ENCODE measurements at regions not wholly inside any gene's neighbourhood (a gene's known extent, or its start where the extent isn't known, plus 50 kb on each side); places are given as distances from the start of the nearest gene placed in this dataset.

- ATAC-seq: no peak
- TF ChIP-seq CTCF (IDR thresholded peaks at IDR 0.05) (no peak), POLR2A (IDR thresholded peaks at IDR 0.05) (no peak)
- Histone ChIP-seq H3K9me3 (peaks cover 0 to under 1% (median 0%) of the 10 kb centered on the region in 12 donors), H3K4me3 (no peak overlapping the region), H3K27me3 (no peaks in the 10 kb centered on the region), H3K27ac (no peak overlapping the region), H3K4me1 (no peaks in the 10 kb centered on the region), H3K36me3 (no peaks in the 10 kb centered on the region)
- intact Hi-C loops (cut with DNase I): no loop called here
- 67 to 77% (median 74%) methylated on average over 1 of the region's 1 CpG for WGBS, 4 donors
- DNase-seq: no peak
These were observed 1560.4 kb upstream of the GBE1 start for GRCh38 chr3:83321891-83322290.

DNA sequence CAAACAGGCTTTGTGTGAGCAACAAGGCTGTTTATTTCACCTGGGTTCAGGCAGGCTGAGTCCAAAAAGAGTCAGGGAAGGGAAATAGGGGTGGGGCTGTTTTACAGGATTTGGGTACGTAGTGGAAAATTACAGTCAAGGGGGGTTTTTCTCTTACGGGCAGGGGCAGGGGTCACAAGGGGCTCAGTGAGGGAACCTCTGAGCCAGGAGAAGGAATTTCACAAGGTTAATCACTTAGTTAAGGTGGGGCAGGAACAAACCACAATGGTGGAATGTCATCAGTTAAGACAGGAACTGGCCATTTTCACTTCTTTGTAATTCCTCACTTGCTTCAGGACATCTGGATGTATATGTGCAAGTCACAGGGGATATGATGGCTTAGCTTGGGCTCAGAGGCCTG, 1592.8 kb upstream of the GBE1 start:
- no peak for TF ChIP-seq CTCF (IDR thresholded peaks at IDR 0.05)
- H3K9me3 ChIP-seq: peaks cover 0 to 5% (median 0%) of the 10 kb centered on the region in 12 donors
- intact Hi-C loops (cut with DNase I): no loop called here
- no peak for DNase-seq
- H3K36me3 ChIP-seq: no peaks in the 10 kb centered on the region
- H3K27me3 ChIP-seq: no peaks in the 10 kb centered on the region
- H3K4me3 ChIP-seq: no peak overlapping the region
- 64 to 81% (median 71%) methylated on average over 2 of the region's 2 CpGs for WGBS, 4 donors
- no peak for ATAC-seq
- no peak overlapping the region for H3K27ac ChIP-seq
- H3K4me1 ChIP-seq: no peaks in the 10 kb centered on the region

GRCh38 chr3:83393276-83393675, 1565.5 kb upstream of the CADM2 start:
- ATAC-seq: no peak
- 91 to 100% (median 94%) methylated on average over 3 of the region's 3 CpGs for WGBS, 4 donors
- TF ChIP-seq CTCF (IDR thresholded peaks at IDR 0.05) (no peak), POLR2A (IDR thresholded peaks at IDR 0.05) (no peak)
- Histone ChIP-seq H3K27me3 (no peaks in the 10 kb centered on the region), H3K4me3 (no peak overlapping the region), H3K36me3 (no peaks in the 10 kb centered on the region), H3K4me1 (no peaks in the 10 kb centered on the region), H3K9me3 (peaks cover 0 to 13% (median 0%) of the 10 kb centered on the region in 12 donors), H3K27ac (no peak overlapping the region)
- intact Hi-C loops (cut with DNase I): no loop called here
- DNase-seq: no peak

DNA sequence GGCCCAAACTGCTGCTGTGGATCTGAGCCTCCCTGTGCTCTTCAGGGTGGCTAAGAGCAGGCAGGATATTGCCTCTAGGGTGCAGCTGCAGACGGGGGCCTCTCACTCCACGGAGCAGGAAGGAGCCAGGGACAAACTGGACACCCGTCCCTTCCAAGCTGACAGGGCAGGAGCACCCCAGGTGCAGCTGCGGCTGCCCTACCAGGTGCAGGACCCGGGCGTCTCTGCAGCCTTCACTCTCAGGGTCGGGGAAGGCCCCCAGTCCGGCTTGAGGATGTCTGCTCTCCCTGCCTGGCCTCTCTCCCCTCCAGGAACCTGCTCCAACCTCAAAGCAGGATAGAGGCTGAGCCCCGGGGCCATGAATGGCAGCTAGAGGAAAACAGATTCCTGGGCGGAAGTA, 1554.9 kb upstream of the CADM2 start:
- Histone ChIP-seq H3K27ac (no peak overlapping the region), H3K4me3 (no peak overlapping the region), H3K27me3 (no peaks in the 10 kb centered on the region), H3K36me3 (no peaks in the 10 kb centered on the region), H3K4me1 (no peaks in the 10 kb centered on the region), H3K9me3 (peaks cover 0 to 4% (median 0%) of the 10 kb centered on the region in 12 donors)
- intact Hi-C loops (cut with DNase I): no loop called here
- peak in 1 of 5 donors; percentile 9 for DNase-seq
- no peak for ATAC-seq
- 77 to 86% (median 78%) methylated on average over 6 to 10 of the region's 10 CpGs for WGBS, 4 donors
- TF ChIP-seq CTCF (IDR thresholded peaks at IDR 0.05) (no peak), POLR2A (IDR thresholded peaks at IDR 0.05) (no peak)
